HG02885 (cell line): ENCODE measurements at regions not wholly inside any gene's neighbourhood (a gene's known extent, or its start where the extent isn't known, plus 50 kb on each side); places are given as distances from the start of the nearest gene placed in this dataset.
"Not testable (repeated sequence)": the region's sequence is repeated elsewhere in the genome, so short reads cannot be mapped to it uniquely, and the experiment has no call there.

Experiments
- ATAC-seq: cut with Tn5 transposase; IDR thresholded peaks from one replicate; pipeline ENCODE4 v1.9.1; 2021; ENCODE audit warnings: mild to moderate bottlenecking; ENCODE audit not compliant: unreplicated experiment, poor library complexity

- no peak for ATAC-seq
Measured at GRCh38 chr3:21893242-21893641, 142.2 kb upstream of the ZNF385D start.

GRCh38 chr3:21894459-21895340 is 143.7 kb upstream of the ZNF385D start:
- ATAC-seq: peak; percentile 48

GRCh38 chr3:21898316-21898715 is 147.3 kb upstream of the ZNF385D start:
- no peak for ATAC-seq

GRCh38 chr3:21901484-21901883 is 150.5 kb upstream of the ZNF385D start:
- no peak for ATAC-seq

GRCh38 chr3:21902956-21903355 is 151.9 kb upstream of the ZNF385D start:
- ATAC-seq: no peak

GRCh38 chr3:21909096-21909495 is 158.1 kb upstream of the ZNF385D start:
- ATAC-seq: no peak

- ATAC-seq: no peak
Measured at GRCh38 chr3:21912711-21913110, 161.7 kb upstream of the ZNF385D start.

GRCh38 chr3:21913791-21914190 is 162.8 kb upstream of the ZNF385D start:
- ATAC-seq: no peak

GRCh38 chr3:21914451-21914850 is 163.4 kb upstream of the ZNF385D start:
- no peak for ATAC-seq

- ATAC-seq: no peak
Measured at GRCh38 chr3:21919383-21919782, 168.4 kb upstream of the ZNF385D start.

GRCh38 chr3:21920421-21920861 is 169.4 kb upstream of the ZNF385D start:
- ATAC-seq: no peak

GRCh38 chr3:21923156-21923555 is 172.1 kb upstream of the ZNF385D start:
- not testable (repeated sequence) for ATAC-seq

- no peak for ATAC-seq
Measured at GRCh38 chr3:21927261-21927660, 176.3 kb upstream of the ZNF385D start.

GRCh38 chr3:21934591-21934990 is 183.6 kb upstream of the ZNF385D start:
- no peak for ATAC-seq

- ATAC-seq: no peak
Measured at GRCh38 chr3:21936207-21936606, 185.2 kb upstream of the ZNF385D start.

- no peak for ATAC-seq
Measured at GRCh38 chr3:21938267-21938681, 187.3 kb upstream of the ZNF385D start.

- no peak for ATAC-seq
Measured at GRCh38 chr3:21942328-21942727, 191.3 kb upstream of the ZNF385D start.

- ATAC-seq: no peak
Measured at GRCh38 chr3:21944251-21944650, 193.2 kb upstream of the ZNF385D start.

GRCh38 chr3:21952856-21953255 is 201.8 kb upstream of the ZNF385D start:
- no peak for ATAC-seq

GRCh38 chr3:21954709-21955108 is 203.7 kb upstream of the ZNF385D start:
- ATAC-seq: no peak

GRCh38 chr3:21955406-21955805 is 204.4 kb upstream of the ZNF385D start:
- ATAC-seq: no peak

GRCh38 chr3:21960033-21960432 is 209.0 kb upstream of the ZNF385D start:
- no peak for ATAC-seq
